Right lobe of liver (tissue), 4 donors: ENCODE measurements at regions not wholly inside any gene's neighbourhood (a gene's known extent, or its start where the extent isn't known, plus 50 kb on each side); places are given as distances from the start of the nearest gene placed in this dataset.

Experiments
- POLR2A ChIP-seq: fragments of 450-650 bp; IDR thresholded peaks from one replicate; pipeline ENCODE4 v1.6.1; 2017; ENCODE audit warnings: antibody characterized with exemption, mild to moderate bottlenecking
- TF ChIP-seq, protein P1 (sequence below), 4 donors: fragments of 200-600 bp in 3 of 4; fragments of 450-650 bp in 1 of 4; IDR thresholded peaks; one replicate each; pipeline versions ENCODE4 v1.5.1 to v1.8.0; 2016 to 2022; ENCODE audit warnings: antibody characterized with exemption in 4 of 4, mild to moderate bottlenecking in 2 of 4
- donor health status: DM: no; HTN: no; CAD: no.
- donor health status: DM: no; HTN: no; CAD: no.
- donor health status: DM: no; HTN: yes; CAD: no.

DNA sequence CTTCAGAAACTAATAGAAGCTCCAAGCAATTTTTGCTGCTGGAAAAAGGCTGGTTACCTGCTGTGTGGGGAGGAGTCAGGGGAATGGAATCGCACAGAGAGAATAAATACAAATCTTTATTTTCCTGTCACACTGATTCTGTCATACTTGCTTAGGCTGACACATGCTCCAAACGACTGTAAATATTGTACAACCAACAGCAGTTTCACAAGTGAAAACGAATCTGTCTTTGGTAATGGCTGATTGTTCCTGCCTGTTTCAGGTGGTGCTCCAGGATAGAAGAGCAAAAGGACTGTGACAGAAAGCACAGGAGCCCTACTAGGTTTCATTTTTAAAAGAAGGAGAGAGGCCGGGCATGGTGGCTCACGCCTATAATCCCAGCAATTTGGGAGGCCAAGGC lies 125.5 kb upstream of the DCLK2 start:
- TF ChIP-seq, protein P1, sequence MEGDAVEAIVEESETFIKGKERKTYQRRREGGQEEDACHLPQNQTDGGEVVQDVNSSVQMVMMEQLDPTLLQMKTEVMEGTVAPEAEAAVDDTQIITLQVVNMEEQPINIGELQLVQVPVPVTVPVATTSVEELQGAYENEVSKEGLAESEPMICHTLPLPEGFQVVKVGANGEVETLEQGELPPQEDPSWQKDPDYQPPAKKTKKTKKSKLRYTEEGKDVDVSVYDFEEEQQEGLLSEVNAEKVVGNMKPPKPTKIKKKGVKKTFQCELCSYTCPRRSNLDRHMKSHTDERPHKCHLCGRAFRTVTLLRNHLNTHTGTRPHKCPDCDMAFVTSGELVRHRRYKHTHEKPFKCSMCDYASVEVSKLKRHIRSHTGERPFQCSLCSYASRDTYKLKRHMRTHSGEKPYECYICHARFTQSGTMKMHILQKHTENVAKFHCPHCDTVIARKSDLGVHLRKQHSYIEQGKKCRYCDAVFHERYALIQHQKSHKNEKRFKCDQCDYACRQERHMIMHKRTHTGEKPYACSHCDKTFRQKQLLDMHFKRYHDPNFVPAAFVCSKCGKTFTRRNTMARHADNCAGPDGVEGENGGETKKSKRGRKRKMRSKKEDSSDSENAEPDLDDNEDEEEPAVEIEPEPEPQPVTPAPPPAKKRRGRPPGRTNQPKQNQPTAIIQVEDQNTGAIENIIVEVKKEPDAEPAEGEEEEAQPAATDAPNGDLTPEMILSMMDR (IDR thresholded peaks at IDR 0.05), result no peak
- no peak for TF ChIP-seq POLR2A
